ENCODE measurements at regions not wholly inside any gene's neighbourhood (a gene's known extent, or its start where the extent isn't known, plus 50 kb on each side); places are given as distances from the start of the nearest gene placed in this dataset.

DNA sequence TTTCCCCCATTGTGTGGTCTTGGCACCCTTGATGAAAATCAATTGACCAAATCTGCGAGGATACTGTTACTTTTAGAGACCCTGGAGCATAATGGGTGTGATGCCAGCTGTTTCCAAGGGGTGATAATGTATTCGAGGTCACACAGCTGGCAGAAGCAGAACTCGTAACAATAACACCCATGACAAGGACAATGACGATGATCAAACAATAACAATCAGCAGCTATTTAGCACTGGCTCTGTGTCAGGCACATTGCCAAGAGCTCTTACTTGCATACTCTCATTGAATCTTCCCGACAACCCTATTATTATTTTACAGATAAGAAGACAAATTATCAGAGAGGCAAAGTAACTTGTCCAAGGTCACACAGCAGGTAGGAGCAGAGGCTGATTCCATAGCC is 223.7 kb upstream of the MSX2 start:
- no peak for TF ChIP-seq POLR2AphosphoS5 (IDR thresholded peaks at IDR 0.05; ENCODE audit: borderline replicate concordance, low read depth, low read length)
- no peak for TF ChIP-seq EZH2 (IDR thresholded peaks at IDR 0.05)
- TF ChIP-seq FOXP2 (optimal IDR thresholded peaks at IDR 0.05; ENCODE audit: control extremely low read depth, extremely low read length, insufficient read depth) = no peak
